ENCODE measurements at regions not wholly inside any gene's neighbourhood (a gene's known extent, or its start where the extent isn't known, plus 50 kb on each side); places are given as distances from the start of the nearest gene placed in this dataset.

DNA sequence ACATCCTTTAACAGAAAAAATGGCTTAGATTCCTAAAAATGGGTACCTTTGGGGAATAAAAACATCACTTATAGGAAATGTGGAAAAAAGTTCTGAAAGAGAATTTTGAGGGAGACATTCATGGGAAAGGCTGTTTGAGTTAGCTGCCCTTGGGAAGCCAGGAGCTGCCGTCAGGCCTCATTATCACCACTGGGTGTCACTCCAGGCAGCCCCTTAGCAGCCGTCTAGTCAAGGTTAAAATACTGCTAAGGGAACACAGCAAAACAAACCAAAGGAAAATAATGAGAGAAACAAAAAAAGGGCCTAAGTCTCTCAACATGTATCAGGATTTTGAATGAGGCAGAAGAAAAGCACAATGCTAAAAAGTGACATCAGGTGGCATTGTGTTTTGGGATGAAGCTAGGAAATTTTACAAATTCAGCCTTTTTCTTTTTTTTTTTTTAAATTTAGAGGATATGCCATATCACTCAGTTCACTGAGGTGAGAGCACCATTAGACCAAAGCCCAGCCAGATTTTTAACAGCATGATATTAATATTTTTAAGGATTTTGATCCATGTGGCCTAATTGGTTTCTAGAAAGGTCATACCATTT, 235.3 kb downstream of the GPAT3 start:
- TF ChIP-seq POLR2A (IDR thresholded peaks at IDR 0.05) (no peak), CTCF (IDR thresholded peaks at IDR 0.05) (no peak)
